ENCODE measurements at regions not wholly inside any gene's neighbourhood (a gene's known extent, or its start where the extent isn't known, plus 50 kb on each side); places are given as distances from the start of the nearest gene placed in this dataset.

DNA sequence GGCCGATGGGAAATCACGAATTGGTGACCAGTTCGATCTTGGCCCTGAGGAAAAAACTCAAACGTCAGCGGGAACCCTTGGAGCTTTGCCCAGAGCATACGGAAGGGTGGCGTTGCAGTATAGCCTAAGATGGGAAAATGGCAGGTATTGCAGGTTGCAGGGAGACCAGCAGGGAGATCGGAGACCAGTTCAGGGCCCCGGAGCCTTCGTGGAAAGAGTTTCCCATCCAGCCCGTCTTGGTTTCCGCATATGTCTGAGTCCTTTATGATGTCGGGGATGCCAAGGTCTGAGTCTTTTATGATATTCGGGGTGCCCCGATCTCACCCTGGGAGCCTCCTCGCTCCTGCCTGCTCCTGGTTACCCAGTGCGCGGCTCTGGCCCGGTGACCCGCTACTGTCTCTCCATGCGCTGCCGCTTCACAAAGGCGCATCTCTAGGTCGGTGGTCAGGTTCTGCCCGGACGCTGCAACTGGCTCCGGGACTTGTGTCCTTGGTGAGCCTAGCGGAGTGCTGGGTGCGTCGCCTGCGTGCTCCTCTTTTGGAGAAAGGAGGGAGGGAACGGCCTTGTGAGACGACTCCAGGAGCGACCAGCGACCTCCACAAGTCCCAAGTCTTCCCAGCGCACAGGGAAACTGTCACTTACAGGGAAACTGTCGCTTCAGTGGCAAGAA lies 94.2 kb downstream of the PRKAB2 start:
- TF ChIP-seq, protein P1, sequence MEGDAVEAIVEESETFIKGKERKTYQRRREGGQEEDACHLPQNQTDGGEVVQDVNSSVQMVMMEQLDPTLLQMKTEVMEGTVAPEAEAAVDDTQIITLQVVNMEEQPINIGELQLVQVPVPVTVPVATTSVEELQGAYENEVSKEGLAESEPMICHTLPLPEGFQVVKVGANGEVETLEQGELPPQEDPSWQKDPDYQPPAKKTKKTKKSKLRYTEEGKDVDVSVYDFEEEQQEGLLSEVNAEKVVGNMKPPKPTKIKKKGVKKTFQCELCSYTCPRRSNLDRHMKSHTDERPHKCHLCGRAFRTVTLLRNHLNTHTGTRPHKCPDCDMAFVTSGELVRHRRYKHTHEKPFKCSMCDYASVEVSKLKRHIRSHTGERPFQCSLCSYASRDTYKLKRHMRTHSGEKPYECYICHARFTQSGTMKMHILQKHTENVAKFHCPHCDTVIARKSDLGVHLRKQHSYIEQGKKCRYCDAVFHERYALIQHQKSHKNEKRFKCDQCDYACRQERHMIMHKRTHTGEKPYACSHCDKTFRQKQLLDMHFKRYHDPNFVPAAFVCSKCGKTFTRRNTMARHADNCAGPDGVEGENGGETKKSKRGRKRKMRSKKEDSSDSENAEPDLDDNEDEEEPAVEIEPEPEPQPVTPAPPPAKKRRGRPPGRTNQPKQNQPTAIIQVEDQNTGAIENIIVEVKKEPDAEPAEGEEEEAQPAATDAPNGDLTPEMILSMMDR (IDR thresholded peaks at IDR 0.05): no peak
- ATAC-seq (ENCODE audit: low FRiP score) (no peak), DNase-seq (ENCODE audit: low spot score) (no peak)

- ATAC-seq (ENCODE audit: low FRiP score) (no peak), DNase-seq (ENCODE audit: low spot score) (no peak)
- TF ChIP-seq, protein P1 (IDR thresholded peaks at IDR 0.05): no peak
Observed at GRCh38 chr1:147077523-147077922, 94.7 kb downstream of the PRKAB2 start.

GRCh38 chr1:147077081-147077480 lies 95.2 kb downstream of the PRKAB2 start:
- no peak for DNase-seq (ENCODE audit: low spot score)
- TF ChIP-seq, protein P1 (IDR thresholded peaks at IDR 0.05): no peak
- ATAC-seq (ENCODE audit: low FRiP score): no peak

DNA sequence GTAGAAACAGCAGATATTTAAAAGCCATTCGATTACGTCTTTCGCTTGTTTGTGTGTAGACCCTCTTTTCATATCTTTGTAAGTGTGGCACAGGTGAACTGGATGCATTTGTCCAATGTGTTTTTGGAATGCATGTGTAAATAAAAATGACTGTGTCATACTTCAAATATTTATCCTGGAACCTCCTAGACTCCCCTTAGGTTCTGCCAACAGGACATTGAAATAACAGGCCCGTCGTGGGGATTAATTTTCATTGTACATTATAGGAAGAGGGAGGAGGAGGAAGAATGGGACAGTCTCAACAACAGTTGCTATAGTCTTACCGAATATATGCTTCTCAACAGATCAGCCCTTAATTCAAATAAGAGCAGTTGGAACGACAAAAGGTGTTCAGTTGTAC lies 95.8 kb downstream of the PRKAB2 start:
- no peak for ATAC-seq (ENCODE audit: low FRiP score)
- no peak for DNase-seq (ENCODE audit: low spot score)
- TF ChIP-seq, protein P1 (IDR thresholded peaks at IDR 0.05): no peak

GRCh38 chr1:147072482-147073432 lies 99.5 kb downstream of the PRKAB2 start:
- TF ChIP-seq, protein P1 (IDR thresholded peaks at IDR 0.05): no peak
- DNase-seq (ENCODE audit: low spot score) (no peak), ATAC-seq (ENCODE audit: low FRiP score) (no peak)

DNA sequence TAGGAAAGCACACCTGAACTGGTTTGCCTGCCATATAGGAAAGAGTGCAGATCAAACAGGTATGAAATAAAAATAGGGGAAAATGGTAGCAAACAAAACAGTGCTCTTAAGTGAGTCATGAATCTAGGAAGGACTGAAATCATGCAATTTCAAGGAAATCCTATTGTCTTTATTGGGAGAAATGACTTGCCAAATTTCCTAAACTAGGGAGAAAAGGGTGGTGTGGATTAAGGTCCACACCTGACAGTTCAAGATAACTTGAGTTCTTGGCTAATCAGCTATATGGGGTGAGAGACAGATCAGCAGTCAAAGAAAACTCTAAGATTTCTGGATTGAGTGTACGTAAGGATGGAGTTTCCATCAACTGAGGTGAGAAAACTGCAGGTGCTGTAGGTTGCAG lies 101.1 kb downstream of the PRKAB2 start:
- ATAC-seq (ENCODE audit: low FRiP score): no peak
- no peak for DNase-seq (ENCODE audit: low spot score)
- TF ChIP-seq, protein P1 (IDR thresholded peaks at IDR 0.05): no peak

All from omental fat pad (tissue), 3 donors.